IMR-90 (cell line): ENCODE measurements at regions not wholly inside any gene's neighbourhood (a gene's known extent, or its start where the extent isn't known, plus 50 kb on each side); places are given as distances from the start of the nearest gene placed in this dataset.

Experiments
- CTCF ChIP-seq: conservative IDR thresholded peaks from 2 replicates; pipeline ENCODE4 v1.5.1; 2012; ENCODE audit warnings: mild to moderate bottlenecking, low read depth, low read length, improper control_type of control experiment
- MAFK ChIP-seq: IDR thresholded peaks from 2 replicates; pipeline ENCODE4 v1.6.1; 2012; ENCODE audit warnings: low read depth, low read length, improper control_type of control experiment
- MXI1 ChIP-seq: IDR thresholded peaks from 2 replicates; pipeline ENCODE4 v1.6.1; 2012; ENCODE audit warnings: low read depth, mild to moderate bottlenecking, low read length, moderate library complexity, borderline replicate concordance
- POLR2A ChIP-seq: IDR thresholded peaks from 2 replicates; pipeline ENCODE4 v1.6.1; 2012; ENCODE audit warnings: mild to moderate bottlenecking, low read depth, low read length
- SMC3 ChIP-seq: fragments of 150-350 bp; IDR thresholded peaks from 2 replicates; pipeline ENCODE4 v1.6.1; 2016; ENCODE audit warnings: low read depth, mild to moderate bottlenecking, antibody characterized with exemption, low read length, moderate library complexity
- USF2 ChIP-seq: fragments of 150-350 bp; IDR thresholded peaks from 2 replicates; pipeline ENCODE4 v1.6.1; 2017; ENCODE audit warnings: mild to moderate bottlenecking, antibody characterized with exemption, low read length, low read depth

- TF ChIP-seq CTCF (no peak), USF2 (no peak), POLR2A (no peak), MXI1 (no peak), MAFK (no peak), SMC3 (no peak)
These were observed 499.0 kb upstream of the MARCKS start for GRCh38 chr6:113358063-113358583.
